GM21528 (cell line): ENCODE measurements at regions not wholly inside any gene's neighbourhood (a gene's known extent, or its start where the extent isn't known, plus 50 kb on each side); places are given as distances from the start of the nearest gene placed in this dataset.

Source experiments
- ATAC-seq: cut with Tn5 transposase; IDR thresholded peaks from one replicate; pipeline ENCODE4 v1.9.1; 2021; ENCODE audit warnings: mild to moderate bottlenecking, moderate library complexity; ENCODE audit not compliant: unreplicated experiment, low FRiP score

DNA sequence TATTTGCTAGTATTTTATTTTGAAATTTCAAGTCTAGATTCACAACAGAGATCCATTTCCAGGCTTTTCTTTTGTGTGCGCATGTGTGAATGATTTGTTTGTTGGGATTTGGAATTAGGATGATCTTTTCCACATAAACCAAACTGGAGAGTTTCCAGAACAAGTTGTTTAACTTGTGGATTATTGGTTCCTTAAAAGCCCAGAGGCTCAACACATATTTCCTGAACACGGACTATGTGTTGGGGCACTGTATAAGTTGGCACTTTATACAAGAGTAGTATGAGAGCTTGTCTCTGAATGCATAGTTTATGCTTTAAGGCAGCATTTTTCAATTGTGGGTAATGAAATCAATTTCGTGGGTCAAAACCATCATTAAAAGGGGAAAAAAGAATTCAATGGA is 67.3 kb upstream of the FUT8 start:
- no peak for ATAC-seq

DNA sequence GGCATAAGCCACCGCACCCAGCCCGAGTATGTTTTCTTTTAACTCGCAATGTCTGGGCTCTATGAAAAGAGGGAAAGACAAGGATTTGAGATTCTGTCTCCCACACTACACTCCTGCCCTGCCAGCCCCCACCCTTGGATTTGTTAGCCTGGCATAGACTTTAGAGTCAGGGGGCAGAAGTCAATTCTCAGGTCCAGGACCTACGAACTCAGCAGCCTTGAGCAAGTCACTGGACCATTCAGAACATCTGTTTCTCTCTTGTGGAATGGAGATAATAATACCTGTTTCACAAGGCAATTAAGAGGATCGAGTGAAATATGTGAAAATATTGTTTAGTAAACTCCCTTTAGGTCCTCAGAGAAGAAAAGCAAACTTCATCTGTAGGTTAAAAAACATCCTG is 66.1 kb upstream of the FUT8 start:
- ATAC-seq, result no peak

DNA sequence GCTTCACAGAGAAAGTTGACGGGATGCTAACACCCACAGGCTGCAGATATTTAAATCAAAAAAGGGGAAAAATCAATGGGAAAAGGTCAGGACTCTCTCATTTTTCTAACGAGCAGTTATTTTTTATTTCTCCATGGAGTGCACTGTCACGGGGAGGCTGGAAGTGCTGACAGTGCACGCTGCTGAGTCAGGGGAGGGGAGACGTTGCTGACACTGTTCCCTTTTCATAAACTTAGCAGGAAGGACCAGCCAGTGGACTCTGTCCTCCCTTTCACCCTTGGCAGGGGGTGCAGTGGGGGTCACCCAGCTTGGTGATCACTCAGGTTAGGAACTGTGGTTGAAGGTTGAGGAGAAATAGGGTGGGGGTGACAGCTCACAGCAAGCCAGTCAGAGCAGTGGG is 65.6 kb upstream of the FUT8 start:
- ATAC-seq, result no peak

DNA sequence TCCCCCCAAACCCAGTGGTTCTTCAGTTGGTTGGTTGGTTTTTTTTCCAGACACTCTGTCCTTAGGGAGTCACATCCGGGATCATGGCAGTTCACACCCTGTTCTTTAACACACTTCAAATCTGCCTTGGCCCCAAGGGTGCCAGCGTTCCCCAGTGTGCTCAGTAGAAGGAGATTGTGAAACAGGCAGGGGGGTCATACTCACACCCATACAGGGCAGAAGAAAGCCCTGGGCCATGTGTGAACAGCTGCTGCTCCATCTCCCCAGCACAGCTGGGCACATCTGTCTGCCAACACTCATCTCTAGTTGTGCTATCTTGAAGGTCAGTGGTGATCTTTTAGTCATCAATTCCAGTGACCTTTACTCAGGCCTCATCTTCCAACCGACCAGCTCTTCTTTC is 64.4 kb upstream of the FUT8 start:
- ATAC-seq, result no peak

DNA sequence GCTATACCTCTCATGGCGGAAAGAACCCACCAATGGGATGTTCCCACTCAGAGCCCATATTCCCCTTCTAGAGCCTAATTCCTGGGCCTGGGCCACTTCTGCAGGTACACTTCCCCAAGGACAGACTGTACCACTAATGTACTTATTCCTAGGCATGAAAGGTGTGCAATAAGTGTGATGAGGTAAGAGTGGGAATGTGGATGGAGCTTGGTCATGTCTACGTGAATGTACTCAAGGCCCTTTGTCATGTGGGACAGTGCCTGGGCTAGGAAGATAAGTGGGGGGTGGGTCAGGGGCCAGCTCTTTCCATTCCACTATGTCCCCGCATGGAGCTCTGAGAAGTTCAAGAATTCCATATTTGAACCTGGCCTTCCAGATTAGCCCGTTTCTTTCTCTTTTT is 63.4 kb upstream of the FUT8 start:
- ATAC-seq, result no peak

DNA sequence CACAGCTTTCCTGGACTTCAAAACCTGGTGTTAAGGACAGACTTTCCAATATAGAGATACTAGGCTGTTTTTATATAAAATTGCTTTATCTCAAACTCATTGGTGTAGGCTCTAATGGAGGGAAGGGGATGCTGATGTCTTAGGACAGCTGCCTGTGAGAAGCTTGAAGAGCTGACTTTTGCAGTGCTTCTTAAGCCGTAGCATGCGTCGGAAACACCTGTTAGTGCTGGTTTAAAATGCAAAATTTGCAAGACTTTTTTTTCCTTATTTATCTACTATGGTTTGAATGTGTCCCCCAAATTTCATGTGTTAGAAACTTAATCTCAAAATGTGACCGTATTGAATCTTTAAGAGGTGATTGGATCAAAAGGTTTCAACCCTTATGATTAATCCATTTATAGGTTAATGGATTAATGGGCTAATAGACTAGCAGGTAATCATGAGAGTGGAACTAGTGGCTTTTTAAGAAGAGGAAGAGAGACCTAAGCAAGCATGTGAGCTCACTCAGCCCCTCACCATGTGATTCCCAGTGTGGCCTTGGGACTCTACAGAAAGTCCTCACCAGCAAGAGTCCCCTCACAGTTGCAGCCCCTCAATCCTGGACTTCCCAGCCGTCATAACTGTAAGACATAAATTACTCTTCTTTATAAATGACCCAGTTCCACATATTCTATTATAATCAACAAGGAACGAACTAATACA is 60.9 kb upstream of the FUT8 start:
- no peak for ATAC-seq

DNA sequence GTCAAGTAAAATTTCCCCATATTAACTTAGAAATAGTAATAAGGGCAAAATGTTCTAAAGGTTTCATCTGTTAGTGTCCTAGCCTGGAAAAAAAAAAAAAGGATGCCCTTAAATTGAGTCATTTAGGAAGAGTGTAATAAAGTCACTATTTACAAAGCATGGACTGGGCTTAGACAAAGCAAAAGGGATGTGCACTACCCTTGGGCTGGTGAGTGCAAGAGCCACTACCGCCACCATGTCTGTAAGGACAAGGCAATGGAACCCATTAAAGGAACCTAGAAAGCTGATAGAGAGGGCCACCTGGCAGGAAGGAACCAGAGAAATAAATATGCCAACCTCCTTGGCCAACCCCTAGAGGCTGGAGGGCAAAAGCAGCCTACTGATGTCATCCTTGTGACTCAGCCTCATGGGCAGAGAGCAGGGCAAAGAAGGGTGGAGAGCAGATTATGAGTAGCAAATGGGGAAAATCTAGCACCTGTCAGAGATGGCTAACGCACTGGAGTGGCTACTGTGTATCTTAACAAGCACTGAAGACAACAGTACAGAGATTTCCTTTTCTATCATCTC is 59.5 kb upstream of the FUT8 start:
- ATAC-seq, result no peak

DNA sequence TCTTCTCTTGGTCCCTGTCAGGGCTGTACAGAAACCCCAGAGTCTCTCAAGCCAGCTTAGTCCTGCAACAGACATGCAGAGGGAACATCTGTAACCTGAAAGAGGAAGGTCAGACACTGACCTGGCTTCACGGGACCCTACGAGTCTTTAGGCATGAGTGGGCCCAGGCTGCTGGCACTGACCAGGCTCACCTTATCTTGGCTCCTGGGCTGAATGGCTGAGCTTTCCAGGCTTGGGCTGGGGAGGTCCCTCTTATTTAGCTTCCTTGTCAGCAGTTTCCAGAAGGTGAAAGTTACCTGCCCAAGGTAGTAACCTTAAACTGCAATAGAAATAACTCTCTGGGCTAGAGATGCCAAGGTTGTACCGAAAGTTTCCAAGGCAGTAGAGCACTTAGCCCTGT is 58.4 kb upstream of the FUT8 start:
- no peak for ATAC-seq

DNA sequence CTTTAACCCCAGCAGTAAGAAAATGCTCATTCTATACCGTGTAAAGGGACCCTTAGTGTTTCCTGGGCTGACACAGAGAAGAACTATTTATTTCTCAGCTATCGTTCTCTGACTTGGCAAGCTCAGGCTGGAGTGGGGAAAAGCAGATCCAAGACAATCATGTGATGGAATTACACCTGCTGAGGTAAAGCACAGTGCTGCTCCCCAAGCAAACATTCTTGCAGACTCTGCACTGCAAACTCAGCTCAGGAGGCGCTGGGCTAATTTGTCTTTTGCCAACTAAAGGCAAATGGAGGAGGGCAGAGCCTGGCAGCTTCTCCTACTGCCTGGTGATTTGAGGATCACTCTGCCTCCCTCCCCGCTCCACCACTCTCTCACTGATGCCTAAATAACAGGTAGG is 57.8 kb upstream of the FUT8 start:
- ATAC-seq, result no peak

DNA sequence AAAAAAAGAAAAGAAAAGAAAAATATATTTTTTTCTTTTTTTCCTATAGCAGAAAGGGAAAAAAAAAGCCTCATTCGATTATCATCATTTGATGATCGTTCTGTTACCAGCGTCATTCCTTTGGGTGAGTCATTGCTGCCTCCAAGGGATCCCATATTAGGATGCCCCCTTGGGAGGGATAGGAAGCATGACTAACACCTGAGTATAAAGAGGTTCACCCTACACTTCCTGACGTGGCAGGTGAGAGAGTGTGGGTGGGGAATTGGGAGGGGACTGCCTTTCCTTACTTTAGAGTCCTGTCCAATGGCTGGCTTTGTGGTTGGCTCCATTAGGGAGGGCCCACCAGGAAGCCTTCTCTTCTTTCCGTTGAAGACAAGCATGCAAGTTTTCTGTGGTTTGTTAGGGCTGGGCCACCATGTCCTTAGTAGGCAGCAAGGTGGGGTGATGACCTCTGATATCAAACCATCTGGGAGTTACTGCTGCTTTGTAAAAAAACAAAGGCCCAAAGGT is 56.1 kb upstream of the FUT8 start:
- no peak for ATAC-seq

DNA sequence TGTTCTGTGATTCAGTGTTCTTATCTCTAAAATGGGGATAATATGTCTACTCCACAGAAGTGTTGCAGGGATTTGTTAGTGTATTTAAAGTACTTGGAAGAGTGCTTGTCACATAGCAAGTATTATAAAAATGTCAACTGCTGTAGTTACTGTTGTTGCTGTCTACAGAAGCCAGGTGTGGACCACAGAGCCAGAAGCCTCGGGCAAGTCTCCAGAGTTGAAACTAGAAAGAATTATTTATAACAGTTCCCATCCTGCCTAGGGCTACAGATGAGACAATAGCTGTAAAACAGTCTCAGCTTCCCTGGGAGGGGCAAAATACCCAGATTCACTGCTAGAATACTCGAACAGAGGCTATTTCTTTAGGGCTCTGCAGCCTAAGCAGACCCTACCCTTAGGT is 55.4 kb upstream of the FUT8 start:
- no peak for ATAC-seq

DNA sequence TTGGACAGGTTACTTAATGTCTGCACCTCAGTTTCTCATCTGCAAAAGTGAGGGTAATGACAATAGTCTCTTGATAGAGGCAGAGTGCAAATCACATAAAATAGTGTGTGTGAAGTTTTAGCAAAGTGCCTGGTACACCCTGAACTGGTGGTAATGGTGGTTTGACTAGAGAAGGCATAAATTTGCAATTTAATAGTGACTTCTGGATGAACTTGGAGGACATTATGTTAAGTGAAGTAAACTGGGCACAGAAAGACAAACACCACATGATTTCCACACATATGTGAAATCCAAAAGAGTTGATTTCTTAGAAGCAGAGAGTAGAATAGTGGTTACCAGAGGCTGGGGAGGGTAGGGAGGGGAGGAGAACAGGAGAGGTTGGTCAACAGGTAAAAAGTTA is 54.8 kb upstream of the FUT8 start:
- ATAC-seq, result no peak

DNA sequence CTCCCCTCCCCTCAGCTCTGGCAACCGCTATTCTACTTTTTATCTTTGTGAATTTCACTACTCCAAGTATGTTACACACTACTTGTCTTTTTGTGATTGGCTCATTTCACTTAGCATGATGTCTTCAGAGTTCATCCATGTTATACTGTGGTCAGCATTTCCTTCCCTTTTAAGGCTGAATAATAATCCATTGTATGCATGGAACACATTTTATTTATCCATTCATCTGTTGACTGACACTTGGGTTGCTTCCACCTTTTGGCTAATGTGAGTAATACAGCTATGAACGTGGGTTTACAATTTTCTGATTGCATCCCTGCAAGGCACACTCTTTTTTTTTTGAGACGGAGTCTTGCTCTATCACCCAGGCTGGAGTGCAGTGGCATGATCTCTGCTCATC is 53.0 kb upstream of the FUT8 start:
- ATAC-seq, result no peak

DNA sequence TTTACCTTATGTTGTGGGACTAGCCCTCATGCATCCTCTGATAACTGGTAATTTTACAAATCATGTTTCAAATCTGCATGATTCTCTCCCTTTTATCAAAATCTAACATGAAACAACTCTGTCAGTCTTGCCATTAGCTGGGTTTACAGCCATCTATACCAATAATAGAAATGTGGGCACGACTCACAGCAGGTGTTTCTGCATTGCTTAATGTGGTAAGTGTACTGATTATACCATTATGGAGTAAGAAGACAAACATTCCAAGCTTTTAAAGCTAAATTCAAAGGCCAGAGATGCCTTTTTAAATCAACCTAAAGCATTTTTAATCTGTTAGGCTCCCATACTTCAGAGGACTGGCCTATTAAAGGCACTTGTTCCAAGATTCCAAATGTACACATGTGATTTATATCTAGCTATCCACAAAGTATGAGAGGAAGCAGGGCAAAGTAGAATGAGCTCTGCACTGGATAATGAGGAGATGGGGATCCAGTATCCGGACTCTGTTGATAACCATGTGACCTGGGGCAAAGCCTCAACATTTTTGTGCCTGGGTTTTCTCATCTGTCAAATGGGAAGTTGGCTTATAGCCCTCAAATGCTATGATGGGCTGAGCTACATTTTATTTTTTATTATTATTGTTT is 52.3 kb upstream of the FUT8 start:
- ATAC-seq, result no peak

DNA sequence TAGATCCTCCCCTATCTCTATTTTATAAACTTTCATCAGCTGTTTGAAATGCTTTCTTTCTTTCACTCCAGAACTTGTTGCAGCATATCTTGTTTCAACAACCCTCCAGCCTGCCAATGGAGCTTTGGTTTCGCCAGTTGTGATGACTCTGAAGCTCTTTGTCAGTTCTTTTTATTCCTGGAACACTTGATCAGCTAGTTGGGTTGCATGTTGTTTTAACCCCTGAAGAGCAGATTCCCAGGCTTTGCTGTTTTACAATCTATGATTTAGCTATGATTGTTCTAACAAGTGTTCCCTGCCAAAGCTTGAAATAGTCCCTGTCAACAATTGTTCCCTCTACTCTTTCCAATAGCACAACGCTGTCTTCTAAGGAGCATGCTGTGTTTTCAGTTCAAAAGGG is 50.6 kb upstream of the FUT8 start:
- ATAC-seq, result no peak
